ENCODE measurements at regions not wholly inside any gene's neighbourhood (a gene's known extent, or its start where the extent isn't known, plus 50 kb on each side); places are given as distances from the start of the nearest gene placed in this dataset.
"Not testable (repeated sequence)": the region's sequence is repeated elsewhere in the genome, so short reads cannot be mapped to it uniquely, and the experiment has no call there.

GRCh38 chr5:13215806-13216205, 728.7 kb downstream of the DNAH5 start:
- H3K4me3 Mint-ChIP-seq, result no peak overlapping the region
- H3K9me3 Mint-ChIP-seq, result peaks cover 0 to 15% (median 6%) of the 10 kb centered on the region in 7 donors
- H3K4me1 Mint-ChIP-seq, result no peaks in the 10 kb centered on the region
- no peak overlapping the region for H3K27ac Mint-ChIP-seq
- H3K36me3 Mint-ChIP-seq, result no peaks in the 10 kb centered on the region
- H3K4me1 ChIP-seq (ENCODE audit: control insufficient read depth, insufficient read depth, low read length, poor library complexity, severe bottlenecking), result no peaks in the 10 kb centered on the region
- H3K4me3 ChIP-seq (ENCODE audit: low read depth, low read length), result no peak overlapping the region
- no peak for DNase-seq
- no peak for ATAC-seq (ENCODE audit: low read depth in 2 of 2)
- H3K27me3 Mint-ChIP-seq, result no peaks in the 10 kb centered on the region
- no peaks in the 10 kb centered on the region for H3K27me3 ChIP-seq (ENCODE audit: control insufficient read depth, insufficient read depth, low read length)
- no peak overlapping the region for H3K27ac ChIP-seq (ENCODE audit: insufficient read depth, low read length, poor library complexity, severe bottlenecking)
- peaks cover 0 to 6% of the 10 kb centered on the region in 2 experiments for H3K9me3 ChIP-seq (ENCODE audit: control insufficient read depth in 2 of 2, low read length in 2 of 2)
- H3K36me3 ChIP-seq (ENCODE audit: control insufficient read depth, insufficient read depth, low read length), result no peaks in the 10 kb centered on the region

- Mint-ChIP-seq H3K9me3 (peaks cover 0 to 15% (median 6%) of the 10 kb centered on the region in 7 donors), H3K27ac (no peak overlapping the region), H3K4me1 (no peaks in the 10 kb centered on the region), H3K36me3 (no peaks in the 10 kb centered on the region), H3K27me3 (no peaks in the 10 kb centered on the region), H3K4me3 (no peak overlapping the region)
- Histone ChIP-seq H3K36me3 (ENCODE audit: control insufficient read depth, insufficient read depth, low read length) (no peaks in the 10 kb centered on the region), H3K4me3 (ENCODE audit: low read depth, low read length) (no peak overlapping the region), H3K4me1 (ENCODE audit: control insufficient read depth, insufficient read depth, low read length, poor library complexity, severe bottlenecking) (no peaks in the 10 kb centered on the region), H3K9me3 (ENCODE audit: control insufficient read depth in 2 of 2, low read length in 2 of 2) (peaks cover 0 to 6% of the 10 kb centered on the region in 2 experiments), H3K27me3 (ENCODE audit: control insufficient read depth, insufficient read depth, low read length) (no peaks in the 10 kb centered on the region), H3K27ac (ENCODE audit: insufficient read depth, low read length, poor library complexity, severe bottlenecking) (no peak overlapping the region)
- ATAC-seq (ENCODE audit: low read depth in 2 of 2) (no peak), DNase-seq (no peak)
Observed at GRCh38 chr5:13215370-13215769, 729.1 kb downstream of the DNAH5 start.

- Mint-ChIP-seq H3K4me1 (no peaks in the 10 kb centered on the region), H3K27ac (no peak overlapping the region), H3K27me3 (no peaks in the 10 kb centered on the region), H3K4me3 (no peak overlapping the region), H3K36me3 (no peaks in the 10 kb centered on the region), H3K9me3 (peaks cover 2 to 18% (median 6%) of the 10 kb centered on the region in 7 donors)
- Histone ChIP-seq H3K27ac (ENCODE audit: insufficient read depth, low read length, poor library complexity, severe bottlenecking) (no peak overlapping the region), H3K4me1 (ENCODE audit: control insufficient read depth, insufficient read depth, low read length, poor library complexity, severe bottlenecking) (no peaks in the 10 kb centered on the region), H3K9me3 (ENCODE audit: control insufficient read depth in 2 of 2, low read length in 2 of 2) (peaks cover 0 to 6% of the 10 kb centered on the region in 2 experiments), H3K27me3 (ENCODE audit: control insufficient read depth, insufficient read depth, low read length) (no peaks in the 10 kb centered on the region), H3K4me3 (ENCODE audit: low read depth, low read length) (no peak overlapping the region), H3K36me3 (ENCODE audit: control insufficient read depth, insufficient read depth, low read length) (no peaks in the 10 kb centered on the region)
- DNase-seq, result no peak
- ATAC-seq (ENCODE audit: low read depth in 2 of 2), result no peak
Observed at GRCh38 chr5:13214182-13214581, 730.3 kb downstream of the DNAH5 start.

GRCh38 chr5:13212886-13213285, 731.6 kb downstream of the DNAH5 start:
- H3K36me3 Mint-ChIP-seq, result no peaks in the 10 kb centered on the region
- H3K27me3 Mint-ChIP-seq, result no peaks in the 10 kb centered on the region

GRCh38 chr5:13211064-13211463, 733.4 kb downstream of the DNAH5 start:
- no peaks in the 10 kb centered on the region for H3K36me3 Mint-ChIP-seq
- H3K27ac Mint-ChIP-seq, result no peak overlapping the region
- no peaks in the 10 kb centered on the region for H3K4me1 Mint-ChIP-seq

More at GRCh38 chr5:13212886-13213285, 731.6 kb downstream of the DNAH5 start:
- peaks cover 3 to 19% (median 5%) of the 10 kb centered on the region in 7 donors for H3K9me3 Mint-ChIP-seq
- H3K36me3 ChIP-seq (ENCODE audit: control insufficient read depth, insufficient read depth, low read length), result no peaks in the 10 kb centered on the region
- H3K4me1 ChIP-seq (ENCODE audit: control insufficient read depth, insufficient read depth, low read length, poor library complexity, severe bottlenecking), result no peaks in the 10 kb centered on the region
- DNase-seq, result no peak
- no peak overlapping the region for H3K27ac ChIP-seq (ENCODE audit: insufficient read depth, low read length, poor library complexity, severe bottlenecking)
- peaks cover 0 to 6% of the 10 kb centered on the region in 2 experiments for H3K9me3 ChIP-seq (ENCODE audit: control insufficient read depth in 2 of 2, low read length in 2 of 2)
- no peaks in the 10 kb centered on the region for H3K4me1 Mint-ChIP-seq
- no peak overlapping the region for H3K4me3 Mint-ChIP-seq
- ATAC-seq (ENCODE audit: low read depth in 2 of 2), result no peak
- no peak overlapping the region for H3K4me3 ChIP-seq (ENCODE audit: low read depth, low read length)
- H3K27ac Mint-ChIP-seq, result no peak overlapping the region
- H3K27me3 ChIP-seq (ENCODE audit: control insufficient read depth, insufficient read depth, low read length), result no peaks in the 10 kb centered on the region

GRCh38 chr5:13207112-13207511, 737.4 kb downstream of the DNAH5 start:
- no peak overlapping the region for H3K27ac ChIP-seq (ENCODE audit: insufficient read depth, low read length, poor library complexity, severe bottlenecking)
- H3K4me1 ChIP-seq (ENCODE audit: control insufficient read depth, insufficient read depth, low read length, poor library complexity, severe bottlenecking), result no peaks in the 10 kb centered on the region
- Mint-ChIP-seq H3K36me3 (no peaks in the 10 kb centered on the region), H3K27me3 (no peaks in the 10 kb centered on the region), H3K4me3 (no peak overlapping the region), H3K27ac (no peak overlapping the region), H3K9me3 (peaks cover 1 to 14% (median 7%) of the 10 kb centered on the region in 7 donors), H3K4me1 (no peaks in the 10 kb centered on the region)
- H3K36me3 ChIP-seq (ENCODE audit: control insufficient read depth, insufficient read depth, low read length), result no peaks in the 10 kb centered on the region
- DNase-seq (no peak), ATAC-seq (ENCODE audit: low read depth in 2 of 2) (no peak)
- no peak overlapping the region for H3K4me3 ChIP-seq (ENCODE audit: low read depth, low read length)
- H3K9me3 ChIP-seq (ENCODE audit: control insufficient read depth in 2 of 2, low read length in 2 of 2), result no peaks in the 10 kb centered on the region
- H3K27me3 ChIP-seq (ENCODE audit: control insufficient read depth, insufficient read depth, low read length), result no peaks in the 10 kb centered on the region

More at GRCh38 chr5:13211064-13211463, 733.4 kb downstream of the DNAH5 start:
- no peak overlapping the region for H3K27ac ChIP-seq (ENCODE audit: insufficient read depth, low read length, poor library complexity, severe bottlenecking)
- Mint-ChIP-seq H3K27me3 (no peaks in the 10 kb centered on the region), H3K4me3 (no peak overlapping the region), H3K9me3 (peaks cover 3 to 19% (median 4%) of the 10 kb centered on the region in 7 donors)
- no peak for ATAC-seq (ENCODE audit: low read depth in 2 of 2)
- no peaks in the 10 kb centered on the region for H3K36me3 ChIP-seq (ENCODE audit: control insufficient read depth, insufficient read depth, low read length)
- H3K4me1 ChIP-seq (ENCODE audit: control insufficient read depth, insufficient read depth, low read length, poor library complexity, severe bottlenecking), result no peaks in the 10 kb centered on the region
- H3K4me3 ChIP-seq (ENCODE audit: low read depth, low read length), result no peak overlapping the region
- no peak for DNase-seq
- no peaks in the 10 kb centered on the region for H3K27me3 ChIP-seq (ENCODE audit: control insufficient read depth, insufficient read depth, low read length)
- peaks cover 0 to 6% of the 10 kb centered on the region in 2 experiments for H3K9me3 ChIP-seq (ENCODE audit: control insufficient read depth in 2 of 2, low read length in 2 of 2)

- DNase-seq (no peak), ATAC-seq (ENCODE audit: low read depth in 2 of 2) (no peak)
- Histone ChIP-seq H3K27me3 (ENCODE audit: control insufficient read depth, insufficient read depth, low read length) (no peaks in the 10 kb centered on the region), H3K36me3 (ENCODE audit: control insufficient read depth, insufficient read depth, low read length) (no peaks in the 10 kb centered on the region), H3K27ac (ENCODE audit: insufficient read depth, low read length, poor library complexity, severe bottlenecking) (no peak overlapping the region), H3K9me3 (ENCODE audit: control insufficient read depth in 2 of 2, low read length in 2 of 2) (peaks cover 2 to 14% of the 10 kb centered on the region in 2 experiments), H3K4me1 (ENCODE audit: control insufficient read depth, insufficient read depth, low read length, poor library complexity, severe bottlenecking) (no peaks in the 10 kb centered on the region), H3K4me3 (ENCODE audit: low read depth, low read length) (no peak overlapping the region)
- H3K36me3 Mint-ChIP-seq, result no peaks in the 10 kb centered on the region
- no peak overlapping the region for H3K27ac Mint-ChIP-seq
- H3K27me3 Mint-ChIP-seq, result no peaks in the 10 kb centered on the region
- H3K4me1 Mint-ChIP-seq, result no peaks in the 10 kb centered on the region
- H3K9me3 Mint-ChIP-seq, result peaks cover 3 to 28% (median 7%) of the 10 kb centered on the region in 7 donors
- no peak overlapping the region for H3K4me3 Mint-ChIP-seq
Observed at GRCh38 chr5:13201022-13201421, 743.5 kb downstream of the DNAH5 start.

GRCh38 chr5:13198226-13198625, 746.3 kb downstream of the DNAH5 start:
- not testable (repeated sequence) for DNase-seq; H3K27me3 Mint-ChIP-seq; ATAC-seq (ENCODE audit: low read depth in 2 of 2); H3K36me3 Mint-ChIP-seq; H3K4me1 ChIP-seq (ENCODE audit: control insufficient read depth, insufficient read depth, low read length, poor library complexity, severe bottlenecking); H3K4me3 ChIP-seq (ENCODE audit: low read depth, low read length); H3K4me3 Mint-ChIP-seq; H3K27ac Mint-ChIP-seq; H3K4me1 Mint-ChIP-seq; H3K27ac ChIP-seq (ENCODE audit: insufficient read depth, low read length, poor library complexity, severe bottlenecking); H3K27me3 ChIP-seq (ENCODE audit: control insufficient read depth, insufficient read depth, low read length); H3K36me3 ChIP-seq (ENCODE audit: control insufficient read depth, insufficient read depth, low read length)
- H3K9me3 Mint-ChIP-seq, result peaks cover 2 to 27% (median 8%) of the 10 kb centered on the region in 7 donors
- peaks cover 2 to 14% of the 10 kb centered on the region in 2 experiments for H3K9me3 ChIP-seq (ENCODE audit: control insufficient read depth in 2 of 2, low read length in 2 of 2)
